Keratinocyte (primary cell): ENCODE measurements at regions not wholly inside any gene's neighbourhood (a gene's known extent, or its start where the extent isn't known, plus 50 kb on each side); places are given as distances from the start of the nearest gene placed in this dataset.

ENCODE experiments used
- CTCF ChIP-seq, 3 experiments: IDR thresholded peaks in 1 of 3; conservative IDR thresholded peaks in 1 of 3; optimal IDR thresholded peaks in 1 of 3; 2 replicates in 2 of 3; 3 replicates in 1 of 3; pipeline versions ENCODE3 to v1.5.1; 2011; ENCODE audit warnings: low read length in 3 of 3, mild to moderate bottlenecking in 3 of 3, moderate library complexity in 2 of 3, control low read depth in 1 of 3, inconsistent platforms in 1 of 3; ENCODE audit not compliant: insufficient read depth in 2 of 3; ENCODE audit errors: extremely low read depth in 1 of 3
- EZH2 ChIP-seq: IDR thresholded peaks from one replicate; pipeline ENCODE4 v1.6.1; 2012; ENCODE audit warnings: inconsistent platforms, mild to moderate bottlenecking, low read length, moderate library complexity

- TF ChIP-seq CTCF (optimal IDR thresholded peaks at IDR 0.05 in 1 of 3, IDR thresholded peaks at IDR 0.05 in 1 of 3, conservative IDR thresholded peaks at IDR 0.05 in 1 of 3; ENCODE audit: extremely low read depth in 1 of 3, insufficient read depth in 2 of 3, low read length in 3 of 3) (no peak), EZH2 (no peak)
Observed at GRCh38 chr6:168736039-168736438, 295.1 kb downstream of the SMOC2 start.
